K562 (cell line): ENCODE measurements at regions not wholly inside any gene's neighbourhood (a gene's known extent, or its start where the extent isn't known, plus 50 kb on each side); places are given as distances from the start of the nearest gene placed in this dataset.

Source experiments
- POLR2A ChIP-seq: fragments of 450-650 bp; conservative IDR thresholded peaks from 2 replicates; pipeline ENCODE4 v1.6.1; 2016
- SP2 ChIP-seq: IDR thresholded peaks from 2 replicates; pipeline ENCODE4 v1.6.1; 2011; ENCODE audit warnings: mild to moderate bottlenecking, low read depth, low read length, moderate library complexity; ENCODE audit not compliant: poor library complexity, severe bottlenecking; ENCODE audit errors: extremely low read depth

- TF ChIP-seq POLR2A (no peak), SP2 (no peak)
These were observed 287.4 kb upstream of the ACTBL2 start for GRCh38 chr5:57770039-57770438.
